ENCODE measurements at regions not wholly inside any gene's neighbourhood (a gene's known extent, or its start where the extent isn't known, plus 50 kb on each side); places are given as distances from the start of the nearest gene placed in this dataset.

GRCh38 chr2:76501641-76502040 lies 790.9 kb upstream of the GCFC2 start:
- TF ChIP-seq REST (IDR thresholded peaks at IDR 0.05; ENCODE audit: low read depth) = no peak
- no peak for TF ChIP-seq CTCF (IDR thresholded peaks at IDR 0.05 in 2 of 3, conservative IDR thresholded peaks at IDR 0.05 in 1 of 3; ENCODE audit: borderline replicate concordance in 1 of 3, insufficient read depth in 1 of 3, low read depth in 2 of 3, low read length in 2 of 3)
- no peak for TF ChIP-seq EZH2 (IDR thresholded peaks at IDR 0.05)
- no peak for TF ChIP-seq SIN3A (IDR thresholded peaks at IDR 0.05; ENCODE audit: low read depth)
- no peak for TF ChIP-seq YY1 (IDR thresholded peaks at IDR 0.05; ENCODE audit: extremely low read depth, insufficient replicate concordance, low read depth, low read length)
- TF ChIP-seq EGR1 (IDR thresholded peaks at IDR 0.05; ENCODE audit: low read depth) = no peak
- no peak for TF ChIP-seq MAX (IDR thresholded peaks at IDR 0.05)
- no peak for TF ChIP-seq POLR2AphosphoS5 (IDR thresholded peaks at IDR 0.05; ENCODE audit: low read depth, low read length)
- TF ChIP-seq SP1 (IDR thresholded peaks at IDR 0.05; ENCODE audit: low read depth) = no peak
- no peak for TF ChIP-seq ATF3 (IDR thresholded peaks at IDR 0.05)
- no peak for TF ChIP-seq JUND (IDR thresholded peaks at IDR 0.05)
